Epithelial cell of esophagus (primary cell): ENCODE measurements at regions not wholly inside any gene's neighbourhood (a gene's known extent, or its start where the extent isn't known, plus 50 kb on each side); places are given as distances from the start of the nearest gene placed in this dataset.

ENCODE experiments used
- DNase-seq: peaks from one replicate; pipeline ENCODE4 v3.0.0; 2010; ENCODE audit warnings: low read depth
- H3K4me3 ChIP-seq: 2 replicates; pipeline ENCODE4 v1.5.1; 2011; ENCODE audit warnings: mild to moderate bottlenecking, low read length, control low read depth
- CTCF ChIP-seq: IDR thresholded peaks from 2 replicates; pipeline ENCODE4 v1.5.1; 2011; ENCODE audit warnings: low read depth, mild to moderate bottlenecking, low read length, control low read depth, inconsistent platforms; ENCODE audit not compliant: insufficient read depth; ENCODE audit errors: missing control alignments

GRCh38 chr1:189349607-189350006 is 1128.1 kb downstream of the BRINP3 start:
- TF ChIP-seq CTCF = no peak

GRCh38 chr1:189350983-189351616 is 1126.6 kb downstream of the BRINP3 start:
- DNase-seq = no peak
- H3K4me3 ChIP-seq = no peak overlapping the region
- TF ChIP-seq CTCF = no peak

More at GRCh38 chr1:189349607-189350006, 1128.1 kb downstream of the BRINP3 start:
- H3K4me3 ChIP-seq = no peak overlapping the region
- no peak for DNase-seq

- DNase-seq = no peak
- no peak overlapping the region for H3K4me3 ChIP-seq
- TF ChIP-seq CTCF = no peak
Measured at GRCh38 chr1:189351960-189352359, 1125.7 kb downstream of the BRINP3 start.

GRCh38 chr1:189356206-189356605 is 1121.5 kb downstream of the BRINP3 start:
- no peak for DNase-seq
- no peak for TF ChIP-seq CTCF

GRCh38 chr1:189357317-189357716 is 1120.3 kb downstream of the BRINP3 start:
- no peak overlapping the region for H3K4me3 ChIP-seq
- DNase-seq = no peak
- no peak for TF ChIP-seq CTCF

More at GRCh38 chr1:189356206-189356605, 1121.5 kb downstream of the BRINP3 start:
- H3K4me3 ChIP-seq = no peak overlapping the region

GRCh38 chr1:189369612-189370011 is 1108.1 kb downstream of the BRINP3 start:
- no peak for TF ChIP-seq CTCF
- DNase-seq = no peak
- H3K4me3 ChIP-seq = no peak overlapping the region

- DNase-seq = no peak
- no peak overlapping the region for H3K4me3 ChIP-seq
- TF ChIP-seq CTCF = no peak
Measured at GRCh38 chr1:189374816-189375215, 1102.8 kb downstream of the BRINP3 start.
